IPS DF 6.9 (cell line): ENCODE measurements at regions not wholly inside any gene's neighbourhood (a gene's known extent, or its start where the extent isn't known, plus 50 kb on each side); places are given as distances from the start of the nearest gene placed in this dataset.

Source experiments
- DNase-seq: peaks from one replicate; pipeline ENCODE4 v3.0.0-alpha.2; 2013; ENCODE audit warnings: low read depth, low spot score
- H3K27ac ChIP-seq: one replicate; pipeline ENCODE4 v1.5.1; 2013; ENCODE audit warnings: low read length, control low read depth
- H3K27me3 ChIP-seq: 2 replicates; pipeline ENCODE4 v1.6.1; 2013; ENCODE audit warnings: mild to moderate bottlenecking, low read length; ENCODE audit not compliant: control insufficient read depth, insufficient read depth
- H3K36me3 ChIP-seq: 2 replicates; pipeline ENCODE4 v1.6.1; 2013; ENCODE audit warnings: low read length; ENCODE audit not compliant: control insufficient read depth, insufficient read depth
- H3K4me1 ChIP-seq: 2 replicates; pipeline ENCODE4 v1.6.1; 2013; ENCODE audit warnings: low read length; ENCODE audit not compliant: control insufficient read depth, insufficient read depth
- H3K4me3 ChIP-seq: 2 replicates; pipeline ENCODE4 v1.5.1; 2013; ENCODE audit warnings: mild to moderate bottlenecking, low read length
- H3K9me3 ChIP-seq: 2 replicates; pipeline ENCODE4 v1.6.1; 2013; ENCODE audit warnings: low read length, inconsistent platforms; ENCODE audit not compliant: control insufficient read depth, insufficient read depth
- WGBS: extraction: QIAGEN DNeasy Blood & Tissue Kit; methylation state at CpG from one replicate; pipeline ENCODE4 v1.1.7; 2013; ENCODE audit warnings: mixed read lengths, missing lambda C conversion rate; ENCODE audit not compliant: insufficient read length, insufficient coverage; 5-methylcytosine and 5-hydroxymethylcytosine counted together

GRCh38 chr14:46378248-46378647, 273.3 kb downstream of the RPL10L start:
- Histone ChIP-seq H3K36me3 (no peaks in the 10 kb centered on the region), H3K9me3 (no peaks in the 10 kb centered on the region), H3K27me3 (no peaks in the 10 kb centered on the region), H3K4me3 (no peak overlapping the region), H3K4me1 (peaks cover 1% of the 10 kb centered on the region; the same call in 1 of the 2 replicates), H3K27ac (no peak overlapping the region)
- WGBS, result no CpG with 5 or more reads among the region's 5 CpGs
- DNase-seq, result no peak

- Histone ChIP-seq H3K27me3 (no peaks in the 10 kb centered on the region), H3K36me3 (no peaks in the 10 kb centered on the region), H3K4me1 (peaks cover 1% of the 10 kb centered on the region; the same call in 1 of the 2 replicates), H3K9me3 (no peaks in the 10 kb centered on the region), H3K4me3 (no peak overlapping the region), H3K27ac (no peak overlapping the region)
- WGBS, result no CpG with 5 or more reads among the region's 3 CpGs
- no peak for DNase-seq
Measured at GRCh38 chr14:46377305-46377704, 274.3 kb downstream of the RPL10L start.

GRCh38 chr14:46369391-46369790, 282.2 kb downstream of the RPL10L start:
- Histone ChIP-seq H3K27me3 (no peaks in the 10 kb centered on the region), H3K36me3 (no peaks in the 10 kb centered on the region), H3K4me3 (no peak overlapping the region), H3K4me1 (no peaks in the 10 kb centered on the region), H3K9me3 (no peaks in the 10 kb centered on the region), H3K27ac (no peak overlapping the region)
- no peak for DNase-seq

- Histone ChIP-seq H3K36me3 (no peaks in the 10 kb centered on the region), H3K4me1 (no peaks in the 10 kb centered on the region), H3K4me3 (no peak overlapping the region), H3K9me3 (no peaks in the 10 kb centered on the region), H3K27me3 (no peaks in the 10 kb centered on the region), H3K27ac (no peak overlapping the region)
- no CpG with 5 or more reads among the region's 3 CpGs for WGBS
- DNase-seq, result no peak
Measured at GRCh38 chr14:46368275-46368674, 283.3 kb downstream of the RPL10L start.

- Histone ChIP-seq H3K4me1 (no peaks in the 10 kb centered on the region), H3K4me3 (no peak overlapping the region), H3K36me3 (no peaks in the 10 kb centered on the region), H3K27me3 (no peaks in the 10 kb centered on the region), H3K9me3 (no peaks in the 10 kb centered on the region), H3K27ac (no peak overlapping the region)
- DNase-seq, result no peak
- WGBS, result no CpG with 5 or more reads among the region's 1 CpG
Measured at GRCh38 chr14:46352844-46353243, 298.7 kb downstream of the RPL10L start.

GRCh38 chr14:46344327-46344937, 307.1 kb downstream of the RPL10L start:
- Histone ChIP-seq H3K4me3 (no peak overlapping the region), H3K27me3 (no peaks in the 10 kb centered on the region), H3K9me3 (no peaks in the 10 kb centered on the region), H3K36me3 (no peaks in the 10 kb centered on the region), H3K4me1 (no peaks in the 10 kb centered on the region), H3K27ac (no peak overlapping the region)
- DNase-seq, result no peak
- WGBS, result no CpG with 5 or more reads among the region's 4 CpGs

- no peak overlapping the region for H3K4me3 ChIP-seq
- no CpG with 5 or more reads among the region's 2 CpGs for WGBS
- H3K36me3 ChIP-seq, result no peaks in the 10 kb centered on the region
- H3K27me3 ChIP-seq, result peaks cover 5% of the 10 kb centered on the region; the same call in 1 of the 2 replicates
- no peak overlapping the region for H3K27ac ChIP-seq
- no peak for DNase-seq
- H3K4me1 ChIP-seq, result peaks cover 4% of the 10 kb centered on the region; the same call in 1 of the 2 replicates
- no peaks in the 10 kb centered on the region for H3K9me3 ChIP-seq
Measured at GRCh38 chr14:46325777-46326176, 325.8 kb downstream of the RPL10L start.

GRCh38 chr14:46325157-46325556, 326.4 kb downstream of the RPL10L start:
- DNase-seq, result no peak
- Histone ChIP-seq H3K27me3 (peaks cover 5% of the 10 kb centered on the region; the same call in 1 of the 2 replicates), H3K4me1 (peaks cover 4% of the 10 kb centered on the region; the same call in 1 of the 2 replicates), H3K36me3 (no peaks in the 10 kb centered on the region), H3K27ac (no peak overlapping the region), H3K4me3 (no peak overlapping the region), H3K9me3 (no peaks in the 10 kb centered on the region)
- WGBS, result no CpG with 5 or more reads among the region's 5 CpGs

GRCh38 chr14:46323404-46323762, 328.2 kb downstream of the RPL10L start:
- H3K9me3 ChIP-seq, result no peaks in the 10 kb centered on the region
- peaks cover 6% of the 10 kb centered on the region; the same call in 1 of the 2 replicates for H3K27me3 ChIP-seq
- H3K27ac ChIP-seq, result no peak overlapping the region
- H3K4me3 ChIP-seq, result no peak overlapping the region
- H3K36me3 ChIP-seq, result no peaks in the 10 kb centered on the region
- peaks cover 4% of the 10 kb centered on the region; the same call in 1 of the 2 replicates for H3K4me1 ChIP-seq
- DNase-seq, result no peak

GRCh38 chr14:46322730-46323403, 328.7 kb downstream of the RPL10L start:
- WGBS, result no CpG with 5 or more reads among the region's 3 CpGs
- Histone ChIP-seq H3K36me3 (no peaks in the 10 kb centered on the region), H3K27me3 (peaks cover 6% of the 10 kb centered on the region; the same call in 1 of the 2 replicates), H3K27ac (no peak overlapping the region), H3K4me1 (peaks cover 4% of the 10 kb centered on the region; the same call in 1 of the 2 replicates), H3K4me3 (no peak overlapping the region), H3K9me3 (no peaks in the 10 kb centered on the region)
- DNase-seq, result no peak

- peaks cover 4% of the 10 kb centered on the region; the same call in 1 of the 2 replicates for H3K4me1 ChIP-seq
- H3K27ac ChIP-seq, result no peak overlapping the region
- DNase-seq, result peak; percentile 37
- no peaks in the 10 kb centered on the region for H3K36me3 ChIP-seq
- H3K27me3 ChIP-seq, result peaks cover 6% of the 10 kb centered on the region; the same call in 1 of the 2 replicates
- H3K9me3 ChIP-seq, result no peaks in the 10 kb centered on the region
- no CpG with 5 or more reads among the region's 1 CpG for WGBS
- no peak overlapping the region for H3K4me3 ChIP-seq
Measured at GRCh38 chr14:46322076-46322475, 329.5 kb downstream of the RPL10L start.
